ENCODE measurements at regions not wholly inside any gene's neighbourhood (a gene's known extent, or its start where the extent isn't known, plus 50 kb on each side); places are given as distances from the start of the nearest gene placed in this dataset.

DNA sequence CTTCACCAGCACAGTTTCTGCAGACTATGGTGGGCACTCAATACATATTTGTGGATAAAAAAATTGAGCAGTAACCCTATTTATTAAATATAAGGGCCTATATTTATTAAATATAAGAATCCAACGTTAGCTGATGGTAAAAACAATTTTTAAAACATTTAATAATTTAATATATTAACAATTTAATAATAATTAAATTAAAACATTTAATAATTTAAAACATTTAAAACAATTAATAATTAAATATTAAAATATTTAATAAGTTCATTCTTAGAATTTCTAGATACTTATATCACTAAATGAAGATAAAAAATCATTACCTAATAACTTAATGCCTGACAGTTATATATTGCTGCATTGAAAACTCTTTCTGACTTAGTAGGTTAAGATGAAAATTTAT is 880.2 kb upstream of the EPHA6 start:
- Histone ChIP-seq H3K36me3 (no peaks in the 10 kb centered on the region), H3K4me3 (ENCODE audit: low read depth, low read length) (no peak overlapping the region), H3K27ac (no peak overlapping the region), H3K27me3 (ENCODE audit: insufficient read depth, low read depth, severe bottlenecking) (peaks cover 32% of the 10 kb centered on the region), H3K9me3 (ENCODE audit: severe bottlenecking) (peaks cover 2% of the 10 kb centered on the region)
- DNase-seq: no peak
- TF ChIP-seq, protein P1, sequence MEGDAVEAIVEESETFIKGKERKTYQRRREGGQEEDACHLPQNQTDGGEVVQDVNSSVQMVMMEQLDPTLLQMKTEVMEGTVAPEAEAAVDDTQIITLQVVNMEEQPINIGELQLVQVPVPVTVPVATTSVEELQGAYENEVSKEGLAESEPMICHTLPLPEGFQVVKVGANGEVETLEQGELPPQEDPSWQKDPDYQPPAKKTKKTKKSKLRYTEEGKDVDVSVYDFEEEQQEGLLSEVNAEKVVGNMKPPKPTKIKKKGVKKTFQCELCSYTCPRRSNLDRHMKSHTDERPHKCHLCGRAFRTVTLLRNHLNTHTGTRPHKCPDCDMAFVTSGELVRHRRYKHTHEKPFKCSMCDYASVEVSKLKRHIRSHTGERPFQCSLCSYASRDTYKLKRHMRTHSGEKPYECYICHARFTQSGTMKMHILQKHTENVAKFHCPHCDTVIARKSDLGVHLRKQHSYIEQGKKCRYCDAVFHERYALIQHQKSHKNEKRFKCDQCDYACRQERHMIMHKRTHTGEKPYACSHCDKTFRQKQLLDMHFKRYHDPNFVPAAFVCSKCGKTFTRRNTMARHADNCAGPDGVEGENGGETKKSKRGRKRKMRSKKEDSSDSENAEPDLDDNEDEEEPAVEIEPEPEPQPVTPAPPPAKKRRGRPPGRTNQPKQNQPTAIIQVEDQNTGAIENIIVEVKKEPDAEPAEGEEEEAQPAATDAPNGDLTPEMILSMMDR (IDR thresholded peaks at IDR 0.05; ENCODE audit: low read depth, low read length): no peak

DNA sequence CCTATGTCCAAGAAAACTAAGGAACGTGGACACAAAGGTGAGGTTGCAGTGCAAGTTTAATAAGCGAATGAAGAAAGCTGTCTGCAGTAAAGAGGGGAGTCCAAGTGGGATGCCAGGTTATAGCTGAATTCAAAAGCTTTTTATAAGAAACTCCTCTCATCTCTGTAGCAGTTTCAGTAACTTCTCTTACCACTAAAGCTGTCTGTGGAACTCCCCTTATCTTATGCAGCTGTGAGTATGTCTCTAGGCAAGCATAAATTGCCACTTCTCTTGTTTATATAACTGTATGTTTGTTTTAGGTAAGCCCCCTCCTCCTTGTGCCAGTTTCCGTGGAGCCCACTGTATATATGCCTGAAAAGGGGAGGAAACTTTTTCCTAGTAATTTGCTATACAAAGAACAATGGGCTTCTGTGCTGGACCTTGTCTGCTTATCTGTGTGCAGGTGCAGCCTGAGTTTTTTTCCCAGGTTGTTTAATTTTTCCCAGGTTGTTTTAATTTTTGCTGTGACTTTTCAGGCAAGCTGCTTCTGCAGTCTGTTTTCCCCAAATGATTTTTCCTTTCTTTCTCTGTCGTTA is 875.1 kb upstream of the EPHA6 start:
- no peak overlapping the region for H3K4me3 ChIP-seq (ENCODE audit: low read depth, low read length)
- no peaks in the 10 kb centered on the region for H3K36me3 ChIP-seq
- peaks cover 24% of the 10 kb centered on the region for H3K27me3 ChIP-seq (ENCODE audit: insufficient read depth, low read depth, severe bottlenecking)
- no peak for DNase-seq
- H3K9me3 ChIP-seq (ENCODE audit: severe bottlenecking): peaks cover 2% of the 10 kb centered on the region
- H3K27ac ChIP-seq: no peak overlapping the region
- TF ChIP-seq, protein P1 (IDR thresholded peaks at IDR 0.05; ENCODE audit: low read depth, low read length): no peak

DNA sequence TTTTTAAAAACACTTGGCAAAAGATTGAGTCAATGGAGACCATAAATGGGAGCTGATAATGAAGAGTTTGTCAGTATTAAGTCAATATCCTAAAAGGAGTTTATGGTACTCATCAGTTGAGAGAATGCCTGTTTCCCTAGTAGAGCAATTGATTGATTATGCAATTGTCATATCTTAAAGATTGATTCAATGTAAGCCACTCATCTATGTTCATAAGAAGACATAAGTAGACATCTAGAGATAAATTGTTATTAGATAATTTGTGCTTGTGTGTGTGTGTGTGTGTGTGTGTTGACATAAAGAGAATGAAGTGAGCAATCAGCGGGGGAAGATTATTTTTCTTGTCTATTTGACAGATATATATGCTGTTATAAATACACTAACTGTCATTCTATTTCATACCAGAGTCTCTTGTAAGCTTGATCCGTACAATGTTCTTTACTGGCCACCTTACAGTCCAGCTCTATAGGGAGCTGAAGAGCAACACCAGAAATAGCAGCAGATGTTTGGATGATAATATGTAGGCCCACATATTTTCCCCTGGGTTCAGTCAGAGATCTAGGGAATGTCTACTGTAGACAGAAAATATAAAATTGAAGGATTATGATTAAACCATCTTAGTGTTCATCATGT is 848.6 kb upstream of the EPHA6 start:
- no peak overlapping the region for H3K4me3 ChIP-seq (ENCODE audit: low read depth, low read length)
- TF ChIP-seq, protein P1 (IDR thresholded peaks at IDR 0.05; ENCODE audit: low read depth, low read length): no peak
- no peaks in the 10 kb centered on the region for H3K36me3 ChIP-seq
- no peak for DNase-seq
- H3K27me3 ChIP-seq (ENCODE audit: insufficient read depth, low read depth, severe bottlenecking): peaks cover 3% of the 10 kb centered on the region
- no peaks in the 10 kb centered on the region for H3K9me3 ChIP-seq (ENCODE audit: severe bottlenecking)
- no peak overlapping the region for H3K27ac ChIP-seq

DNA sequence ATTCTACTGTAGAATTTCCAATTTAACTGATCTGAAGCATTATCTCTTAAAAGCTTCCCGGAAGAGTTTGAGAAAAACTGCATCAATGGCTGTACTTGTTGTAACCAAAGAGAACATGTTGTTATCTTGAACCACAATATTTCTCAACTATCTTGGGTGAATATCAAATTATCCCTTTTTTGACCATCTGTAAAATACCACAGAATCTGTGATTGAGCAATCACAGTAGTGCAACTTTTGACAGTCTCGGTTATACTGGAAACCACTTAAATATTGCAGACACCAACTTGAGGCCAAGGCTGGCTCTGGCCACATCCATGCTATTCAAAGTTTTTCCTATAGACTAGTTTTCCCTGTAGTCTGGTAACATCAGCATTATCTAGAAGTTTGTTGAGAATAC is 842.8 kb upstream of the EPHA6 start:
- Histone ChIP-seq H3K9me3 (ENCODE audit: severe bottlenecking) (no peaks in the 10 kb centered on the region), H3K27me3 (ENCODE audit: insufficient read depth, low read depth, severe bottlenecking) (peaks cover 18% of the 10 kb centered on the region), H3K36me3 (no peaks in the 10 kb centered on the region), H3K27ac (no peak overlapping the region), H3K4me3 (ENCODE audit: low read depth, low read length) (no peak overlapping the region)
- DNase-seq: no peak
- TF ChIP-seq, protein P1 (IDR thresholded peaks at IDR 0.05; ENCODE audit: low read depth, low read length): no peak

DNA sequence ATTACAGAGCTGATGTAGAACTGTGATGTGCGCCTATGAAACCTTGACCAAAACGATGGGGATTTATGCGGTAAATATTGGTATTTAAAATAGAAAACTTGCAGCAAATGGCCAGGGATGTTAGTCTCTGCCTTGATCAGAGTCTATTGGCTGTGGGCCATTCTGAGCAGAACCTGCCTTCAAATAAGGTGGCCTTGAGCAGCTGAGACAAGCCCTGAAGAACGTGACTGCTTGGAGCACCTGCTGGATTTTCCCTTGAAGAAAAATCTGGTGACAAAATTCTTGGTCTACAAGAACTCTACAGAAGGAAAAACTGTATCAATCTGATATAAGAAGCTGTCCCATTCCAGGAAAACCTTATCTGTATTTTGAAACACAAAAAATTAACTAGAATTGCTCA is 820.1 kb upstream of the EPHA6 start:
- no peak overlapping the region for H3K4me3 ChIP-seq (ENCODE audit: low read depth, low read length)
- TF ChIP-seq, protein P1 (IDR thresholded peaks at IDR 0.05; ENCODE audit: low read depth, low read length): no peak
- H3K27ac ChIP-seq: no peak overlapping the region
- no peaks in the 10 kb centered on the region for H3K36me3 ChIP-seq
- DNase-seq: no peak
- peaks cover 2% of the 10 kb centered on the region for H3K27me3 ChIP-seq (ENCODE audit: insufficient read depth, low read depth, severe bottlenecking)
- no peaks in the 10 kb centered on the region for H3K9me3 ChIP-seq (ENCODE audit: severe bottlenecking)

DNA sequence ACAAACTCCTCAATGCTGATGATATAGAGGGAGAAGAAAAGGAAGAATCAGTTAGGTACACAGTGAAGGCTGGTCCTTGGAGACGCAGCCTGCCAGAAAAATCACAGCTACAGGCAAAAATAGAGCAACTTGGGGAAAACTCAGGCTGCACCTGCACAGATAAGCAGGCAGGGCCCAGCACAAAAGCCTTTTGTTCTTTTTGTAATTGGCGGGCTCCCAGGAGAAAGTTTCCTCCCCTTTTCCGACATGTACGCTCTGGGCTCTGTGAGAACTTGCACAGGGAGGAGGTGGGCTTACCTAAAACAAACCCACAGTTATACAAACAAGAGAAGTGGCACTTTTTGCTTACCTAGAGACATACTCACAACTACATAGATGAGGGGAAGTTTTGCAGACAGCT is 813.4 kb upstream of the EPHA6 start:
- H3K36me3 ChIP-seq: no peaks in the 10 kb centered on the region

More for the DNA sequence above, 813.4 kb upstream of the EPHA6 start:
- TF ChIP-seq, protein P1 (IDR thresholded peaks at IDR 0.05; ENCODE audit: low read depth, low read length): no peak
- Histone ChIP-seq H3K9me3 (ENCODE audit: severe bottlenecking) (no peaks in the 10 kb centered on the region), H3K27ac (no peak overlapping the region), H3K4me3 (ENCODE audit: low read depth, low read length) (no peak overlapping the region), H3K27me3 (ENCODE audit: insufficient read depth, low read depth, severe bottlenecking) (peaks cover 2% of the 10 kb centered on the region)
- no peak for DNase-seq
